ENCODE measurements at regions not wholly inside any gene's neighbourhood (a gene's known extent, or its start where the extent isn't known, plus 50 kb on each side); places are given as distances from the start of the nearest gene placed in this dataset.

GRCh38 chrY:15561501-15562289, 1037.4 kb downstream of the NLGN4Y start:
- no peak overlapping the region for H4K91ac ChIP-seq (ENCODE audit: low read depth, low read length, poor library complexity)

GRCh38 chrY:15577886-15578285, 1053.6 kb downstream of the NLGN4Y start:
- Histone ChIP-seq H2BK15ac (ENCODE audit: low read length) (no peak overlapping the region), H3K4me3 (ENCODE audit: low read length in 2 of 2) (no peak overlapping the region), H2BK12ac (ENCODE audit: low read length) (no peak overlapping the region), H2BK120ac (ENCODE audit: low read depth, low read length) (no peak overlapping the region), H3K4me1 (ENCODE audit: control insufficient read depth in 2 of 2, insufficient read depth in 1 of 2, low read depth in 1 of 2, low read length in 2 of 2) (no peaks in the 10 kb centered on the region), H3K9ac (ENCODE audit: low read depth, low read length, poor library complexity) (no peak overlapping the region), H3K4ac (ENCODE audit: low read length) (no peak overlapping the region), H3K27ac (replicated peaks; ENCODE audit: low read length) (no peak overlapping the region), H2BK5ac (ENCODE audit: low read length) (no peak overlapping the region), H2AFZ (ENCODE audit: low read length) (no peak overlapping the region), H3K14ac (ENCODE audit: low read length) (no peak overlapping the region), H2AK5ac (ENCODE audit: low read depth, low read length) (no peak overlapping the region), H3K27me3 (ENCODE audit: control insufficient read depth in 3 of 3, insufficient read depth in 3 of 3, low read depth in 1 of 3, low read length in 3 of 3) (no peaks in the 10 kb centered on the region), H3K18ac (ENCODE audit: low read length) (no peak overlapping the region), H3K23ac (ENCODE audit: low read depth, low read length, poor library complexity) (no peak overlapping the region), H3K9me3 (replicated peaks in 1 of 2; ENCODE audit: control insufficient read depth in 2 of 2, insufficient read depth in 1 of 2, low read depth in 1 of 2, low read length in 2 of 2) (no peaks in the 10 kb centered on the region), H3K79me1 (ENCODE audit: low read depth, low read length) (no peaks in the 10 kb centered on the region), H3K4me2 (ENCODE audit: insufficient read depth, low read length, poor library complexity, severe bottlenecking) (no peak overlapping the region), H3K36me3 (replicated peaks in 1 of 2; ENCODE audit: control insufficient read depth in 2 of 2, insufficient read depth in 2 of 2, low read length in 2 of 2) (no peaks in the 10 kb centered on the region), H4K8ac (ENCODE audit: low read depth, low read length) (no peak overlapping the region), H4K91ac (ENCODE audit: low read depth, low read length, poor library complexity) (no peak overlapping the region)
- no CpG with 5 or more reads among the region's 1 CpG for WGBS, 2 donors (ENCODE audit: extremely low coverage in 2 of 2, insufficient read length in 2 of 2, insufficient replicate concordance in 1 of 2)
- no peak for DNase-seq (ENCODE audit: low spot score)

More at GRCh38 chrY:15561501-15562289, 1037.4 kb downstream of the NLGN4Y start:
- Histone ChIP-seq H3K4me3 (ENCODE audit: low read length in 2 of 2) (no peak overlapping the region), H3K27ac (replicated peaks; ENCODE audit: low read length) (no peak overlapping the region), H3K79me1 (ENCODE audit: low read depth, low read length) (no peaks in the 10 kb centered on the region), H3K4me1 (ENCODE audit: control insufficient read depth in 2 of 2, insufficient read depth in 1 of 2, low read depth in 1 of 2, low read length in 2 of 2) (no peaks in the 10 kb centered on the region), H4K8ac (ENCODE audit: low read depth, low read length) (no peak overlapping the region), H3K27me3 (ENCODE audit: control insufficient read depth in 3 of 3, insufficient read depth in 3 of 3, low read depth in 1 of 3, low read length in 3 of 3) (no peaks in the 10 kb centered on the region), H2BK5ac (ENCODE audit: low read length) (no peak overlapping the region), H3K36me3 (replicated peaks in 1 of 2; ENCODE audit: control insufficient read depth in 2 of 2, insufficient read depth in 2 of 2, low read length in 2 of 2) (no peaks in the 10 kb centered on the region), H2BK15ac (ENCODE audit: low read length) (no peak overlapping the region), H2AK5ac (ENCODE audit: low read depth, low read length) (no peak overlapping the region), H2BK120ac (ENCODE audit: low read depth, low read length) (no peak overlapping the region), H2BK12ac (ENCODE audit: low read length) (no peak overlapping the region), H3K23ac (ENCODE audit: low read depth, low read length, poor library complexity) (no peak overlapping the region), H3K9me3 (replicated peaks in 1 of 2; ENCODE audit: control insufficient read depth in 2 of 2, insufficient read depth in 1 of 2, low read depth in 1 of 2, low read length in 2 of 2) (no peaks in the 10 kb centered on the region), H2AFZ (ENCODE audit: low read length) (no peak overlapping the region), H3K4ac (ENCODE audit: low read length) (no peak overlapping the region), H3K18ac (ENCODE audit: low read length) (no peak overlapping the region), H3K9ac (ENCODE audit: low read depth, low read length, poor library complexity) (no peak overlapping the region), H3K14ac (ENCODE audit: low read length) (no peak overlapping the region), H3K4me2 (ENCODE audit: insufficient read depth, low read length, poor library complexity, severe bottlenecking) (no peak overlapping the region)
- DNase-seq (ENCODE audit: low spot score) = no peak
- no CpG with 5 or more reads among the region's 5 CpGs for WGBS, 2 donors (ENCODE audit: extremely low coverage in 2 of 2, insufficient read length in 2 of 2, insufficient replicate concordance in 1 of 2)

- no peak overlapping the region for H2AK5ac ChIP-seq (ENCODE audit: low read depth, low read length)
- H3K14ac ChIP-seq (ENCODE audit: low read length) = no peak overlapping the region
- H3K4me2 ChIP-seq (ENCODE audit: insufficient read depth, low read length, poor library complexity, severe bottlenecking) = no peak overlapping the region
- H2AFZ ChIP-seq (ENCODE audit: low read length) = no peak overlapping the region
- no peak overlapping the region for H3K27ac ChIP-seq (replicated peaks; ENCODE audit: low read length)
- H2BK120ac ChIP-seq (ENCODE audit: low read depth, low read length) = no peak overlapping the region
- H4K91ac ChIP-seq (ENCODE audit: low read depth, low read length, poor library complexity) = no peak overlapping the region
- H2BK5ac ChIP-seq (ENCODE audit: low read length) = no peak overlapping the region
- H3K79me1 ChIP-seq (ENCODE audit: low read depth, low read length) = no peaks in the 10 kb centered on the region
- H3K36me3 ChIP-seq (replicated peaks in 1 of 2; ENCODE audit: control insufficient read depth in 2 of 2, insufficient read depth in 2 of 2, low read length in 2 of 2) = no peaks in the 10 kb centered on the region
- H3K27me3 ChIP-seq (ENCODE audit: control insufficient read depth in 3 of 3, insufficient read depth in 3 of 3, low read depth in 1 of 3, low read length in 3 of 3) = no peaks in the 10 kb centered on the region
- no peak overlapping the region for H3K23ac ChIP-seq (ENCODE audit: low read depth, low read length, poor library complexity)
- H3K4me3 ChIP-seq (ENCODE audit: low read length in 2 of 2) = no peak overlapping the region
- H4K8ac ChIP-seq (ENCODE audit: low read depth, low read length) = no peak overlapping the region
- no peak overlapping the region for H3K9ac ChIP-seq (ENCODE audit: low read depth, low read length, poor library complexity)
- no peak overlapping the region for H3K4ac ChIP-seq (ENCODE audit: low read length)
- H3K9me3 ChIP-seq (replicated peaks in 1 of 2; ENCODE audit: control insufficient read depth in 2 of 2, insufficient read depth in 1 of 2, low read depth in 1 of 2, low read length in 2 of 2) = no peaks in the 10 kb centered on the region
- no peak overlapping the region for H2BK12ac ChIP-seq (ENCODE audit: low read length)
- no peak overlapping the region for H2BK15ac ChIP-seq (ENCODE audit: low read length)
- no peak overlapping the region for H3K18ac ChIP-seq (ENCODE audit: low read length)
- DNase-seq (ENCODE audit: low spot score) = no peak
- no peaks in the 10 kb centered on the region for H3K4me1 ChIP-seq (ENCODE audit: control insufficient read depth in 2 of 2, insufficient read depth in 1 of 2, low read depth in 1 of 2, low read length in 2 of 2)
Measured at GRCh38 chrY:15578761-15579160, 1054.4 kb downstream of the NLGN4Y start.

GRCh38 chrY:15579245-15579644, 1054.9 kb downstream of the NLGN4Y start:
- Histone ChIP-seq H3K23ac (ENCODE audit: low read depth, low read length, poor library complexity) (no peak overlapping the region), H4K91ac (ENCODE audit: low read depth, low read length, poor library complexity) (no peak overlapping the region), H3K9me3 (replicated peaks in 1 of 2; ENCODE audit: control insufficient read depth in 2 of 2, insufficient read depth in 1 of 2, low read depth in 1 of 2, low read length in 2 of 2) (no peaks in the 10 kb centered on the region), H2BK15ac (ENCODE audit: low read length) (no peak overlapping the region), H3K9ac (ENCODE audit: low read depth, low read length, poor library complexity) (no peak overlapping the region), H3K4me3 (ENCODE audit: low read length in 2 of 2) (no peak overlapping the region), H2AK5ac (ENCODE audit: low read depth, low read length) (no peak overlapping the region), H3K4me2 (ENCODE audit: insufficient read depth, low read length, poor library complexity, severe bottlenecking) (no peak overlapping the region), H3K27ac (replicated peaks; ENCODE audit: low read length) (no peak overlapping the region), H3K18ac (ENCODE audit: low read length) (no peak overlapping the region), H2AFZ (ENCODE audit: low read length) (no peak overlapping the region), H3K4ac (ENCODE audit: low read length) (no peak overlapping the region), H2BK120ac (ENCODE audit: low read depth, low read length) (no peak overlapping the region), H3K79me1 (ENCODE audit: low read depth, low read length) (no peaks in the 10 kb centered on the region), H2BK12ac (ENCODE audit: low read length) (no peak overlapping the region), H3K36me3 (replicated peaks in 1 of 2; ENCODE audit: control insufficient read depth in 2 of 2, insufficient read depth in 2 of 2, low read length in 2 of 2) (no peaks in the 10 kb centered on the region), H3K4me1 (ENCODE audit: control insufficient read depth in 2 of 2, insufficient read depth in 1 of 2, low read depth in 1 of 2, low read length in 2 of 2) (no peaks in the 10 kb centered on the region), H4K8ac (ENCODE audit: low read depth, low read length) (no peak overlapping the region), H3K27me3 (ENCODE audit: control insufficient read depth in 3 of 3, insufficient read depth in 3 of 3, low read depth in 1 of 3, low read length in 3 of 3) (no peaks in the 10 kb centered on the region), H3K14ac (ENCODE audit: low read length) (no peak overlapping the region), H2BK5ac (ENCODE audit: low read length) (no peak overlapping the region)
- no peak for DNase-seq (ENCODE audit: low spot score)

Data from neuronal stem cell (in vitro differentiated cells).